ENCODE measurements at regions not wholly inside any gene's neighbourhood (a gene's known extent, or its start where the extent isn't known, plus 50 kb on each side); places are given as distances from the start of the nearest gene placed in this dataset.
"Not testable (repeated sequence)": the region's sequence is repeated elsewhere in the genome, so short reads cannot be mapped to it uniquely, and the experiment has no call there.

DNA sequence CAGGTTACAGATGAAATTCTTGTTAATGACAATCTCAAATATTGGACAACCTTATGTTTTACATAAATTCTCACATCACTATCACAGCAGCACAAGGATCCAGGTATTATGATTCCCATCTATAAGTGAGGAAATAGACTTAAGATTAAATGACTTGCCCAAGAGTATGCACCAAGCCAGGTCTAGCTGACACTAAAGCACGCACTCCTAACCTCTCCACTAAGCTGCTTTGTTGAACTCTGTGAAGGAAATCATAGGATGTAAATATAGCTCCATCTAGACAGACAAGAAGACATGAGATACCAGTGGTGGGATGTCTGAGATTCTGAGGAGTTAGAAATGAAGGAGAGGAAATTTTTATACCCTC, 87.9 kb downstream of the PHLDA1 start:
- no peak for DNase-seq (ENCODE audit: low read depth)

DNA sequence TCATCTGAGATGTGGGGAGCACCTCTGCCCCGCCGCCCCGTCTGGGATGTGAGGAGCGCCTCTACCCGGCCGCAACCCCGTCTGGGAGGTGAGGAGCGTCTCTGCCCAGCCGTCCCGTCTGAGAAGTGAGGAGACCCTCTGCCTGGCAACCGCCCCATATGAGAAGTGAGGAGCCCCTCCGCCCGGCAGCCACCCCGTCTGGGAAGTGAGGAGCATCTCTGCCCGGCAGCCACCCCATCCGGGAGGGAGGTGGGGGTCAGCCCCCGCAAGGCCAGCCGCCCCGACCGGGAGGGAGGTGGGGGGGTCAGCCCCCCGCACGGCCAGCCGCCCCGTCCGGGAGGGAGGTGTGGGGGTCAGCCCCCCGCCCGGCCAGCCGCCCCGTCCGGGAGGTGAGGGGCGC, 89.9 kb downstream of the PHLDA1 start:
- not testable (repeated sequence) for DNase-seq (ENCODE audit: low read depth)

DNA sequence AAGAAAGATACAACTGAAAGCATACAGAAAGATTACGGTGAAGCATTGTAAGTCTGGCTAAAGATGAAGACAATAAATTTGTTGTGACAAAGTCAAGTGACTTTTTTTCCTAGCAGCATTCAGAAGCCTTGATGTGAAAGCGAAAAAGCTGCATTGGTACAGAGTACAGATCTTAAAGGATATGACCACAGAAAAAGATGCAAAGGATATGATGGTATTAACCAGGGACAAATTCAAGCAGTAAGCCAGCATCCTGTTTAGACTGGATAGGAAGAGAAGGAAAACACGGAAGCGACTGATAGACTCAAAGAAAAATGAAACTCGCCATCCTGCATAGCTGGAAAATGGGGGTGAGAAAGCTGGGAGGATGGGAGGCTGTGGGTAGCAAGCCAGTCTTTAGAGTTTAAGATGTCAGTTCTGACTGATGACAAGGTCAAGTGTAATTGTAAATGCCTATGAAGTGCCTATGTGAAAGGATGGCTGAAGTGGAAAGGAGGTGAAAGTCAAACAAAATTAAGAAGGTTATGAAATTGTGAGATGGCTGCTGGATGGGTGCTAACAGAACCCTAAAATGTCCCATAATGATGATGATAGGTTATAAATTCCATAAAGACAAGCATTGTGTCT, 92.4 kb downstream of the PHLDA1 start:
- DNase-seq (ENCODE audit: low read depth) = no peak

DNA sequence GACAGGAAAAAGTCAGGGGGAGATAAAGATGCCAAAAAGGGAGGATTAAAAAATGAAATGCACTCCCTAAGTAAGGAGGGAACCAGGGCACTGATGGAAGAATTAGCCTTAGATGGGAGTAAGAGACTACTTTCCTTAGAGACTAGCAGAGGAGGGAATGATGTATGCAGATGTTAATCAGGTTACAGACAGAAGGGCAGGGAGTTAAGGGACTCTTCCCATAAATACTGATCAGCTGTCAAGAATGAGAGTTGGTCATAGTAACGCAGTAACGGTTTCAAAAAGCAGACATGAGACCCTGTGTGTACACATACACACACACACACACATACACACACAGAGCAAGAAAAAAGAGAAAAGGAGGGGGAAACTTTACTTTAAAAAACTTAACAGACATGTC, 93.4 kb downstream of the PHLDA1 start:
- no peak for DNase-seq (ENCODE audit: low read depth)

DNA sequence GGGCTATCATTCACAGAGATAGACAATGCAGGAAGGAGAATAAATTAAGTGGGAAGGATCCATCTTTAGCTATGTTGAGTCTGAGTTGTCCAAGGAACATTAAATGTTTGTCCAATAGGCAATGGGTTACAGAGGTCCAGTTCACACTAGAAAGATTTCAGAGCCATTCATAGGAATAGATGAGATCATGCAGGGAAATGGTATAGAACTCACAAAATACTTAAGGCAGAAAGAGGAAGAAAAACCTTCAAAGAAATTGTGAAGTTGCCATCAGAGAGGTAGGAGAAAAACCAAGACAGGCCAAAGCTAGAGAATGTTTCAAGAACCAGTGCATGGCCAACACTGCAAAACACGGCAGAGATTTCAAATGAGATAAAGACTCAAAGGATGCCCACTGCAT, 94.1 kb downstream of the PHLDA1 start:
- no peak for DNase-seq (ENCODE audit: low read depth)

DNA sequence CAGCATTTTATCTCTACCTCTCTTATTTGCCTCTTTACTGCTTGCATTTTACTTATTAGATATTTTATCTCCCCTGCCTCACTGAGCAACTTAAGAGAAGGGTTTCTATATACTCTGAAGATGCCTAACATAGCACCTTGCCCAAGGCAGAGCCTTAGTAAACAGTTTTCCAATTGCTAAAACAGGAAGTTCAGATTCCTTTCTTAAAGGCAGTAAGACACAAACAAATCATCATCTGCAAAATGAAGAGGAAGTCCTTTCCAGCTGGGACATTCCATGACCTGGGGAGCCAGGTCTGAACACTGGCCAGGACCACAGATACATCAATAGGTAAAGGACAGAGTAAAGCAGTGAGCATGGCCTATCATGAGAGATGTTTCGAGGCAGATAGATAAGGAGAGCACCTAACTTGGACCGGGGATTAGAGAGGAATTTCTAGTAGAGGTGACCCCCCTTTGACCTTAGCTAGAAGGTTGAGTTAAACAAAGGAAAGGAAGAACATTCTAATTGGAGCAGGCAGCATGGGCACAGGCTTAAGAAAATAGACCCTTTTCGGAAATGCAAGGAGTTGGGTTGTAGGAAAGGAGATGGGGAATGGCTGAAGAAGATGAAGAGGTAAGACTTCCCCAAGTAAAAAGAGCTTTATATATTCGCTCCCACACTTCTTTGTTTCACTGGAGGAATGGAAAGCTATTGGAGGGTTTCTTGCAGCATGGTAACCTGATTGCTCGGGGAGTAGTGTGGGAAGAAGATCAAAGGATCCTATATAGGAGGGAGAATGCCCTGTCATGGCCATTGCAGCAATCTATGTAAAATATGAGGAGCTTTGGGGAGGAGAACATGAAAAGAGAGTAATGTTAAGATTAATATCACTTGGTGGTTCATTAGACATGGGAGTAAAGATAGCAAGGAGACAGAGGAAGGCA, 94.8 kb downstream of the PHLDA1 start:
- DNase-seq (ENCODE audit: low read depth) = no peak

DNA sequence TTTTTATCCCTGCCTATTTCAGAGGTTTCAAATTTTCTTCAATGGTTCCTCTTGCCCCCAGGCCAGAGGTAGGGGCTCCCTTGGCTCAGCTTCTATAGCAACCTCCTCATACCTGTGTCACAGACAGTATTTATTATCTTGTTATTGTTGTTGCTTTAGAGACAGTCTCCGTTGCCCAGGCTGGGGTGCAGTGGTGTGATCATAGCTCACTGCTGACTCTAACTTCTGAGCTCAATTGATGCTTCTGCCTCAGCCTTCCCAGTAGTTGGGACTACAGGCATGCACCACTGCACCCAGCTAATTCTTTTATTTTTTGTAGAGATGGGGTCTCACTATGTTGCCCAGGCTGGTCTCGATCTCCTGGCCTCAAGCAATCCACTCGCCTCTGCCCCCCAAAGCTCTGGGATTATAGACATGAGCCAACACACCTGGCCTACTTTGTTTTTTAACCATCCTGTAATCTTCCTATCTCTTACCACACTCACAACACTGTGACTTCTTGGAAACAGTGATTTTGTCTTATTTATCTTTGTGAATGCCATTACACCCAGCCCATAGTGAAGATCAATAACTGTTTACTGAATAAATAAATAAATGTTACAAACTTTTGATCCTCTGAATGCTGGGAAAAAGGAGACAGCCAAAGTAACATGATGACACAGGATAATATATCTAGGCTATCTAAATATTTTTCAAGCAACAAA, 95.9 kb downstream of the PHLDA1 start:
- DNase-seq (ENCODE audit: low read depth) = no peak

DNA sequence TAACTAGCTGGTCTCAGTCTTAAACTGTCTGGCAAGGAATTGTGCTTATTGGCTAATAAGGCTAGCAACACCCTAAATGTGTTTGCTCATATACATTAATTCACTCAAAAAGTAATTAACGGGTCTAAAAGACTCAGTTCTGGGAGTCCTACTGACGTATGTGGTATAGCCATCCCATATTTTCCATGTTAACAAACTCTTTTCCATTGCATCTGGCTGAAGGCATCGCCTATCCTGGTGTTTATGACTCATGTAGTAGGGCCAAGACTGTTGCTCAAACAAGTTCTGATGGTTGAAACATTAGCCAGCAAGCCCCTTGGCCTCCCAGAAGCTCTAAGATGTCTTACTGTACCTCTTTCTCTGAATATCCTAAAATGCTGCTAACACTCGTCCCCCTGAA, 98.5 kb downstream of the PHLDA1 start:
- no peak for DNase-seq (ENCODE audit: low read depth)

DNA sequence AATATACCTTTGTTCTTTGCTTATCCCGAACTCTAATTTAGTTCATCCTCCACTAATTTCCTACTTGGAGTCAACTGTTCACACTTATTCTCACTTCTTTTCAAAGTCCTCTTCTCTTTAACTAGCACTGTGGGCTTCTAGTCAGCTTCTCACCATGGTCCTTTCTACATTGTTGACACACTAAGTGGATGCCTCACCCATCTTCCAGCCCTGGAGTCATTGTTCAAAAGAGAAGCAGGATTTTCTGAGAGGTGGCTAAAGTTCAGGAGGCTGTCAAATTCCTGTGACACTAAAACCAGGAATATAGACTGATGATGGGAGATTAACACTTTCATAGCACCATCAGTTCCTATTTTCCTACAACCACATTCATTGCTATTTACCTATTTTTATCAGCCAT, 99.3 kb downstream of the PHLDA1 start:
- DNase-seq (ENCODE audit: low read depth) = no peak

DNA sequence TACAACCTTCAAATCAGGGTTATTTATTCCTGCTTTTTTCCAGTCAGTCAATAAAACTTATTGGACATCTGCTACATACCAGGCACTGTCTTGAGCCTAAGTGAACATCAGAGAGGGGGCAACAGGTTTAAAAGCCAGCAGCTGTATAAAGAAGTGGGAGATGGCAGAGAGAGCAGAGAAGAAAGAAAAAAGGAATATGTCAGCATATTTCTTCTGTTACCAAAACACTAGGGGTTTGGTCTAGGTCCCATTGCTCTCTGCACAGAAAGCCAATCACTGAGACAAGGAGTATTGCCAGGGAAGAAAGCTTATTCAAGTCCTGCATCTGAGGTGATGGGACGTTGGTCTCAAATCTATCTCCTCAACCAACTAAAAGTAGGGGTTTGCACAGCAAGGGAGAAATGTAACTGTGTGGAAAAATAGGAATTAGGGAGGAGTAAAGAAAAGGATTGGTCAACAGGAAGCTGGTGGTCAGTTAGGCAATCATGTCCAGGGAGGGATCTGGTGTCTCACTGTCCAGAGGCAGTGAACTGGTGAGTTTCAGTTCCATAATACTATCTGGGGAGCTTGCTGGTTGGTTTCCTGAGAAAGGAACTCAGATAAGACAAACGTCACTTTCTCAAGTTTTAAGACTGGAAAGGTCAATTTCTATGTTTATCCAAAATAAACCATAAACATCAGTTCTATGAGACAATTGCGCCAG, 107.5 kb downstream of the PHLDA1 start:
- no peak for DNase-seq (ENCODE audit: low read depth)

DNA sequence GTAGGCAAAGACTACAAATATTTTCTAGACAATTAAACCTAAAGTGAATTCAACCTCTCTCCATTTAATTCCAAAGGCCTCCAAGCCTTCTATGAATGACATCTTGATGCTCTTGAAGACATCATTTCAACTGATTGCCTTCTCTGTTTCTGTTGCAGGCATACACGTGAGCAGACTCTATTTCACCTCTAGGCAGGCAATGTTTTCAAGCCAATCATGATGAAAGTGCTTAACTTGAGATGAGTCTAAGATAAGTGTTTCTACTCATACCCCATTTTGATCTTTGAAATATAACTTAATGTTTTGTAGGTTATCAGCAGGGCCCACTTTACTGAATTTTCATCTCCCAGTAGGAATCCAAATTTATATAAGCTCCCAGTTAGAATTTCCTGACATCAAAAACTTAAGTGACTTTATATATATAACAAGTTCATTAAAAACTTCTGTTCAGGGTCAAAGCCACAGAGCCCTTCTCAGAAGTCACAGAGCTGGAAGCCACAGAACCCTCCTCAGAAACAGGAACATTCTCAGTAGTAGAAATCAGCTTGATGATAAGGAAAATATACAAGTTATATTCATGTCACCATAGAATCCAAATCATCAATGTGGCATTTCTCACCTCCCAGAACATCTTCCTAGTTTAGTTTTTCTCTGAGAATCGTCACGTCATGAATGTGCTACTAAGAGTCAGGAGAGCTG, 108.5 kb downstream of the PHLDA1 start:
- DNase-seq (ENCODE audit: low read depth) = no peak

DNA sequence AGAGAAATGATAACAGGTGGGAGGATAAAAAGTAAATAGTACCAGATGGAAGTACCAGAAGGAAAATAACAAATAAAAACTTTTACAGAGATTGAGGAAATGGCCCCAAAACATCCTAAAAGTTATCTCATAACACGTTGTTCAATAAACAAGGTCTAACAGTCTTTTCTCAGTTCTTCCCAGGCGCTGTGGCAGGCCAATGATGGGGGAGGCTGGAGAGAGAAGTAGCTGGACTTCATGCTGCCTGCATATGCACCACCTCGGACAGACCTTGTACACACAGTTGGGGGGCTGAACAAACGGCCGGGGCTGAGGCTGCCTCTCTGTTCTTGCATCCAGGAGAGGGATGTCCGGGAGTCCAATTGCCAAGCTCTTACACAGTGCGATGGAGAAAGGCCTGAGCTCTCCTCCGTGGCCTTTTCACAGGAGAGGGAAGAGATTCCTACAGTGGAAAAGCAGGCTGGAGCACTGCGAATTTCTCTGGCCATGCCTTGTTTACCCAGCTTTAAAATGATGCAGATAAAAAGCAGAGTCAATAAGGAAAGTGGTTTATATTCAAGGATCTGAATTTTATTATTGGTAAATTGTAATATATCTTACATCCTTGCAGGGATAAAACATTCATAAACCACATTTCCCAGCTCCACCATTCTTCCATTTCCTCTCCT, 109.8 kb downstream of the PHLDA1 start:
- DNase-seq (ENCODE audit: low read depth) = no peak

DNA sequence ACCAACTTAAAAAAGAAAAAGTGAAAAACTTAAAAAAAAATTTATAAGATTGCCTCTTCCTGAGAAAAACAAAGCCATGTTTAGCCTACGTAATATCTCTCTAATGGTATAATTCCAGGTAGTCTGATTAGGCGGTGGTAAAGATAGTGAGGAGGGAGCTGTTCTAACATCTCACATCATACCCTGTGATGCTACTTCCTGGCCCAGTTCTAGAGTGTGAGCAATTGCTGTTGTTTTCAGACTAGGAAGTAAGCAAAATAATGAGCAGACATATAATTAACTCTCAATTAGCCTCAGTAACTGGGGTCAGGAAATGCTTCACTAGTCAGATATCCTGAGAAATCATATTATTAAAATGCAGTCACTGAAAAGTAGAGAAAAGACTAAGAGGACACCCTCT, 113.9 kb downstream of the PHLDA1 start:
- DNase-seq (ENCODE audit: low read depth) = no peak

DNA sequence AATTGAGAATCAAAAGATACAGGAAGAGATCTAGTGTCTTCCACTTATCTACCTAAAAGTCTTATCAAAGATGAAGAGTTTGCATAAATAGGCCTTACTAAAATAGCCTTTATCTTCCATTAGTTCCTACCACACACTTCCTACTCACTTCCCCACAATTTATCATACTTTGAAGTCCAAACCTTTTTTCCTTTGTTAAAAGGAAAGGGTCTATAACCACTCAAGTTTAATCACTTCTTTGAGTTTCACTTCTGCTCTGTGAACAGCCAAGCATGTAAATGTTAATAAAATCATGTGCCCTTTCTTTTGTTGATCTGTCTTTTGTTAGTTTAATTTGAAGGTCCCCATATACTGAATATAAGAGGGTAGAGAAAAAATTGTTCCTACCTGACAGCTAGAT, 114.5 kb downstream of the PHLDA1 start:
- DNase-seq (ENCODE audit: low read depth) = no peak

DNA sequence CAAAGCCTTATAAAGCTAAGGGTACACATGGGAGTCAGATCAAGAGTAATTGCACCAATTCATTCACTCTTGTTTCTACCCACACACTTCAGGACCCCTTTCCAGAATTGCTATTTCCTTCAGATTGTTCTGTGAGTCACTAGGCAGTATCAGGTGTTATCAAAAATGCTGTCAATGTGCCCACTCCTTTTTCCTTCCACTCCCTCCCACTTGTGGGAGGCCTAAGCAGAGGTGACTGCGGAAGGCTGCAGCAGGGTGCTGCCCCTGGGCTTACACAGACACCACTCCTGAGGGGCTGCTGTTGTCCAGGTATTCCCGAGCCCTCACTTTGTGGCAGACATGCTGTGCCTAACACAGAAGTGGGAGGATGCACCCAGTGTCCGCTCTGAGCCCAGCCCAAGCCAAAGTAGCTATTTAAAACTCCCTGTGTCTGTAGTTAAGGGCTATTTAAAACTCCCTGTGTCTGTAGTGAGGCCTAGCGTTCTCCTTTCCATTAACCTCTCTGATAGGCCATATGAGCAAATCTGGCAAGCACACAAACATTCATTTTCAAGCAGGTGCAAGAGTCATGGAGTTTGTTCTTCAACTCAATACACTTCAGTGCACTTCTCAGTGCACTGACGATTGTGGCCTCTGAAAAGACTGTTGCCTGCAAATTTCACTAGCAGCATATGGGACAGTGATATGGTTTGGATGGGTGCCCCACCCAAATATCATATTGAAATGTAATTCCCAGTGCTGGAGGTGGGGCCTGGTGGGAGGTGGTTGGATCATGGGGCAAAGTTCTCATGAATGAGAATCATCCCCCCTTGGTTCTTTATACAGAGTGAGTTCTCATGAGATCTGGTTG, 117.8 kb downstream of the PHLDA1 start:
- peak; percentile 44 for DNase-seq (ENCODE audit: low read depth)

DNA sequence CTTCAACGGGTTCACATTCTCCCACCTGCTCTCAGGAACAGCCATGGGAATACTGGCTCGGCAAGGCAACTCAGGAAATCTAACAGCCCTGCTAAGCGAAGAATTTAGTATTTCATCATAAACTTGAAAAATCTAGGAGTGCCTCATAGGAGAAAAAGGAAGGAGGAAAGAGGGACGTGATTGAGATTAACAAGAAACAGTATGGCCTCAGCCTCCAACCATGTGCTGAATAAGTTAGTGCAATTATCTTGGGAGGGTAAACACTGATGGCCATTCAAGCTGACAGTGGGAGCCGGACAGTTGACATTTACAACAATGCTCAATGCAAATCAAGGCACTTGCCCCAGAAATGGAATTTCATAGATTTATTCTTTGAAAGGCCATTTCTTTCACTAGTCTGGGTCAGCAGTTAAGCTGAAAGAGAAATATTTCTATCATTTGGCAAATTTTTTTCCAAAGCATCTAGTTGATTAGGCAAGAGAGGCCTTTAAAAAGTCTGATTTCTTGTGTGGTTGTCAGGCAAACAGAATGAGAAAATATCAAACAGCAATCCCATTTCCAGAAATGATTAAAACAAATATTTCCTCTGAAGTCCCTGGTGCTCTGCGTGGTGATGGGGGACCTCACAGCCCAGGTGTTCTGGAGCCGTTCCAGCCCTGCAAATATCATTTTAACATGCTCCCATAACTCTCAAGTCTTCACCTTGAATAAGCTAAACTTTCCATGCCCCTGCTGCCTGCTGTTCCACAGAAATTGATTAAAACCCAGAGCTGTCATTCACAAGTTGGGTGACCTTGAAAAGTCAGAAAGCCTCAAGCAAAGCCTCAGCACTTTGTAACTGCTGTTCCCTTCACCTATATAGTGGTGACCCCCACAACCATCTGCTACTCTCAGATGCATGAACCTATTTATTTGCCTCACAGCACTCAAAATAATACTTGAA, 121.6 kb downstream of the PHLDA1 start:
- no peak for DNase-seq (ENCODE audit: low read depth)

DNA sequence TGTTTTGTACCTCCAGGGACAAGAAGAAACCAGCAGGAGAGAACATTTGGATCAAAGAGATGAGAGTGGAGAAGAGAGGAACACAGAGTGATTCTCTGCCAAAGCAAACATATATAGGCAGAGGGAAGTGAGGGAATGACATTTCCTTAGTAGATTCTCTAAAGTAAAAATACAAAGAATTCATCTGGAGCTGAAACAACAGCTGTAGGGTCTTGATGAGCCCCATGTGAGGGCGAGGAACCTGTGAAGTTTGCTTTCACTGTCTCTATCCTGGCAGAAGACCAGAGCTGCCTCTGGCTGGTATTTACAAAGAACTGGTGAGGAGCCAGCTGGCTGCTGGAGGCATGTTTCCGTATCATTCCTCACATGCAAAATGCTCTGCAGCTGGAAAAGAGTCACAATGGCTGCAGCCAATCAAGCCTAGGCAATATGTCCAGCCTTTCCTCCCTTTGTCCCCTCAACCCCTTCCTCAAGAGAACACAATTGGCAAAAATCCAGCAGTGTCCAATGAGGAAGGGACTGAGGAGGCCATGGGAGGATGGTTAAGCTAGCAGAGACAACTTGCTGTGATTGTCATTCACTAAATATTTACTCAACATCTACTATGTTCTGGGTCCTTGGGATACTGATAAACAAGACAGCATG, 122.5 kb downstream of the PHLDA1 start:
- no peak for DNase-seq (ENCODE audit: low read depth)

DNA sequence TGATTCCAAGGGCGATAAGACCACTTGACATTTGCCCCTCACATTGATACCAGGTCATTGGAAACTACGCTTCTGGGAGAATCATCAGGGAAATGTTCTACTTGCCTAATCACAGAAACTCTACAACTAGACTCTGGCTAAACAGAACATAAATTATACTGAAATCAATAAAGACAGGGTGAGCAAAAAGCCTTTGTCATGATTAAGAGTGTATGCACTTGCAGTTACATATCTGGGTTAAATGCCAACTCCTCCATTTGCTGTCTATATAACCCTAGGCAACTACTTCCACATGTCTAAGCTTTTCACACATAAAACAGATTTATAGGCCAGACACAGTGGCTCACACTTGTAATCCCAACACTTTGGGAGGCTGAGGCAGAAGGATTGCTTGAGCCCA, 125.7 kb downstream of the PHLDA1 start:
- no peak for DNase-seq (ENCODE audit: low read depth)

DNA sequence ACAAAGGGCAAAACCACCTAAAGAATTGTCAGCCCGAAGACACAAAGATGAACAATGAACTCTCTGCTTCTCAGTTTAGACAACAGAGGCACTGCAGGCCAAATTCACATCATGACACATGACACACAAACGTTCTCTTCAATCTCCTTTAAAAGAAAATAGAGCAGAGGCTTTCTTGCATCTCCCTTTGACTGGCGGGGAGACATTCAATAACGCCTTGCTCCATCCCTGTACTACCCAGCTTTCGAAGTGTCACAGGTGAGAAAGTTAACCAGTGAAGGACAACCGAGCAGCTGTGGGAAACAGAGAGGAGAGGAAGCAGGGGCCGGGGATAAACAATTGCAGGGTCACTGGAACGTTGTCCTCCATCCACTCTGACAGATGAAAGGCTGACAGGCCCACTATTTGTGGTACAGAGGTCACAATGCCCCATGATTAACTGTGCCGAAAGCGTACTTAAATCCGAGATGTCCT, 130.8 kb downstream of the PHLDA1 start:
- DNase-seq (ENCODE audit: low read depth) = no peak

Measured in activated T-cell treated with anti-CD3 and anti-CD28 coated beads for 24 hours (primary cell).